Stimulated activated CD8-positive, alpha-beta memory T cell treated with anti-CD3 and anti-CD28 coated beads, Interleukin-15, amount 100 ng/mL, for 4 hours (primary cell): ENCODE measurements at regions not wholly inside any gene's neighbourhood (a gene's known extent, or its start where the extent isn't known, plus 50 kb on each side); places are given as distances from the start of the nearest gene placed in this dataset.
"Not testable (repeated sequence)": the region's sequence is repeated elsewhere in the genome, so short reads cannot be mapped to it uniquely, and the experiment has no call there.

Experiments
- DNase-seq, 2 donors: peaks; one replicate each; pipeline ENCODE4 v3.0.0-alpha.2; 2020; ENCODE audit warnings: low read depth in 2 of 2

DNA sequence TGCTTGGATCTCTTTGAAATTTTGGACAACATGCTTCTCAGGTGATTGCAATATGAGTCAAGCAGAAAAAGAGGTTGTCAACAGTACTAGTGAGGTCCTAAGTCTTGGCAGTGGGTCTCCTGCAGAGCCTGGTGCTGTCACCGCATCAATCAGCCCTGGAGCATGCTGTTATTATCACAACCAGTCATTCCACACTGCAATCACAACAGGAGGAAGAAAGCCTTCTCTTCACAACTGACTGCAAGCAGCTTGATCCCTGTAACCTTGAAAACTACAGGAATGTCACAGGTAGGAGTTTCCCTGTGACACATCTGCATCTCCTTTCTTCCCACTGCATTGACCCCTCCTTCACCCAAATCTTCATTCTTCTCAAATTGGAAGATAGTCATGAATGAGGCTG, 451.1 kb upstream of the ATP11B start:
- no peak for DNase-seq

DNA sequence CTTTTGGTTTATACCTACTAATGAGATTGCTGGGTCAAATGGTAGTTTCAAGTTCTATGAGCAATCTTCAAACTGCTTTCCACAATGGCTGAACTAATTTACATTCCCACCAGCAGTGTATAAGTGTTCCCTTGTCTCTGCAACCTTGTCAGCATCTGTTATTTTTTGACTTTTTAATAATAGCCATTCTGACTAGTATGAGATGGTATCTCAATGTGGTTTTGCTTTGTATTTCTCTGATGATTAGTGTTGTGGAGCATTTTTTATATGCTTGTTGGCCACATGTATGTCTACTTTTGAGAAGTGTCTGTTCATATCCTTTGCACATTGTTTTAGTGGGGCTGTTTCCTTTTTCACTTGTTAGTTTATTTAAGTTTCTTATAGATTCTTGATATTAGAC, 449.3 kb upstream of the ATP11B start:
- DNase-seq = not testable (repeated sequence)

GRCh38 chr3:182349051-182349450, 444.3 kb upstream of the ATP11B start:
- no peak for DNase-seq

GRCh38 chr3:182349951-182350517, 443.3 kb upstream of the ATP11B start:
- DNase-seq = no peak

GRCh38 chr3:182357928-182358327, 435.4 kb upstream of the ATP11B start:
- DNase-seq = no peak

DNA sequence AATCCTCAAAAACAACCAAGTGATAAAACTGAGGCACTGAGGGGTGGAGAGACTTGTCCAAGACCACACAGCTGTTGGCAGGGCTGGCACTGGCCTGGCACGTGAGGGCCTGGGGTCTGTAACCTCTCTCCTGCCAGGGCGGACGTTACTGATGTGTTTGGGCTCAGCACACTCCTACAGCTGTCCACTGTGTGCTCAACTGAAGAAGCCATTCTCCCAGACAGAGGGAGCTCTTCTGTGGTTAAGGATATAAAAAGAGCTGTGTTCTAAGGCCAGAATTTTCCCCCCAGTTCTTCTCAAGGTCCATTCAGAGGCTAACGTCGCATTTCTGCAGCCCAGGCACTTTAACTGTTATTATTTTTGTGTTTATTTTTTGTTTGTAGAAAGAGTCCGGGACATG, 429.0 kb upstream of the ATP11B start:
- DNase-seq = no peak

- DNase-seq = no peak
These were observed 428.3 kb upstream of the ATP11B start for GRCh38 chr3:182364723-182365650.

DNA sequence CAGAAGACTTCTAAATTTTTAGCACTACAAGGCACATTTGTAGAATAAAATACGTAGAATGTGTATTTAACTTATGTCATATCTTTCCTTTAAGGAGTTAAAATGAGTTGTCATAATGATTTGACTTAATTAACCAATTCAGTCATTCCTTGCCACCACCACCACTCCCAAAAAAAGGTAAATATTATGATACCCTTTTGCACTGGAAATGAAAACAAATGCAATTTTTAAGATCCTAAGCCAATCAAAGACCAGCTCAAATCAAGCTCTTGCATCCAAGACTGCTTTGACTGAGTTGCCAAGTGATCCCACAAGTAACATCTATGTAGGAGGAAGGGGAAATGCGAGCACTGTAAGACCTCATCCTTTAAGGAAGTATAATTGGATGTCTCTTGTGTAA, 426.6 kb upstream of the ATP11B start:
- DNase-seq = no peak

- no peak for DNase-seq
These were observed 423.4 kb upstream of the ATP11B start for GRCh38 chr3:182369861-182370260.

- DNase-seq = no peak
These were observed 422.4 kb upstream of the ATP11B start for GRCh38 chr3:182370949-182371348.

DNA sequence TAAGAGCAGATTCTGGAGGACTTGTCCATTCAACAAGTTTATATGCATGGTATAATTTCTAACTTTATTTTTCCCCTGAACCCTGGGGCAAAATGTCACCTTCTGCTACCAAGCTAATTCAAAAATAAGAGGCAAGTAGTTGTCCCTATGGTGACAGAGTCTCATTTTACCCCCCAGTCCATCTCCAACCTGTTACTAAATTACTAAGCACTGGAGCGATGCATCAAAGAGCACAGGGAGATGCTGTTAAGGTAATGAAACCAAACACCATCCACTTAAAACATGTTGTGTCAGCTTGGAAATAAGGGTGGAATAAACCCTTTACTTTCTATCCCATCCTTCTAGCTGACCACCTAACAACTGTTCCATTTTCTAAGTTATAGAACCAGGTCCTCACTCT, 417.4 kb upstream of the ATP11B start:
- DNase-seq = no peak

GRCh38 chr3:182382112-182382857, 411.0 kb upstream of the ATP11B start:
- DNase-seq = no peak

- no peak for DNase-seq
These were observed 409.1 kb upstream of the ATP11B start for GRCh38 chr3:182384221-182384620.

DNA sequence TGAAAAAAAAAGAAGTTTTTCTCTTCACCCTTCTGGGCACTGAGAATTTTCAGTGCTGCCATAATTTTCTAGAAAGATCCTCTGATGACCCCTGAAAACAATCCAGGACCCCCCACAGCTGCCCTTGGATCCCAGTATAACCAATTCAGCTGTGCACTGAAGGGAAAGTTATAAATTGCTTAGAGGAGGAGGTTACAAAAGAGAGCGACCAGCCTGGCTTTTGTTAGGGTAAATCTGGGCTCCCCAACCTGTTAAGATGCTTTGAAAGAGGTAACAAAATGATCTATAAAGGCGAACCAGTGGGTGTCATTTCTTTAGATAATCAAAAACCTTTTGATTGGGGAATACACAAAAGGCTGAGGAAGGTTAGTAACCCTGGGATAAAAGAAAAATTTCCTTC, 407.9 kb upstream of the ATP11B start:
- DNase-seq = no peak

GRCh38 chr3:182388506-182388905, 404.8 kb upstream of the ATP11B start:
- no peak for DNase-seq

- DNase-seq = no peak
These were observed 404.1 kb upstream of the ATP11B start for GRCh38 chr3:182389071-182389815.

GRCh38 chr3:182390421-182390820, 402.9 kb upstream of the ATP11B start:
- DNase-seq = no peak

DNA sequence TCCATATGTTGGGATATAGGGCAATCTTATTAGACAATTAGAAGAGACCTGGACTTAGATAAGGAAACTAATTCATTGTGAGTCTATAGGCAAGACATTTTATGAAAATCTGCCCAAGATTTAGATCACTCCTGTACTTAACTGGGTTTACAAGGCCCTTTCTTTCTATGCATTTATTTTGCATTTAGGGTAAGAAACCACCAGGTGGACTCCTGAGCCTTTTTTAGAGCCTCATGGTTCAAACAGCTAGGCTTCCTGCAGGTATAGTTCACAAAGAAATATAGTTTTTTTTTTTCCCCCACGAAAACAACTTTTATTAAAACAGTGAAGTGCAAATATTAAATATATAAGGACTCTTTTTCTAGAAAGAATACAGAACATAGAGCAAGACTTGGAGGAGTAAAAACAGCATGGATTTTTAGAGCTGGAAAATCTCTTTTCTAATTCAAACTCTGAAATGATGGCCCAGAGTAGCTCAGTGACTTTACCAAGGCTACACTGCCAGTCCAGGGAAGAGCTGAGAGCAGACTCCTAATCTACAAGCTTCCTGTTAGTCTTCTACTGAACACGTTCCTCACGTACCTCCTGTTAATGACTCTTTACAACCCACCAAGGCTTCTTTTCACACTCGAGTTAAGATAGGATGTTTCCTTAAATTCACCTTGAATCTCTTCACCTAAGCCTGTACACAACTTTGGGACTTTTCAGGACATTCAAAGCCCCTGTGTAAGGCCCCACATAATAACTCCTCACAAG, 400.9 kb upstream of the ATP11B start:
- DNase-seq = no peak

- DNase-seq = no peak
These were observed 400.2 kb upstream of the ATP11B start for GRCh38 chr3:182393151-182393550.

GRCh38 chr3:182393830-182394367, 399.4 kb upstream of the ATP11B start:
- no peak for DNase-seq

GRCh38 chr3:182397164-182397563, 396.1 kb upstream of the ATP11B start:
- DNase-seq = no peak
